Stimulated activated CD8-positive, alpha-beta memory T cell treated with anti-CD3 and anti-CD28 coated beads, Interleukin-4, amount 100 ng/mL, for 24 hours (primary cell): ENCODE measurements at regions not wholly inside any gene's neighbourhood (a gene's known extent, or its start where the extent isn't known, plus 50 kb on each side); places are given as distances from the start of the nearest gene placed in this dataset.
"Not testable (repeated sequence)": the region's sequence is repeated elsewhere in the genome, so short reads cannot be mapped to it uniquely, and the experiment has no call there.

ENCODE experiments used
- DNase-seq: peaks from one replicate; pipeline ENCODE4 v3.0.0-alpha.2; 2020; ENCODE audit warnings: low read depth

- no peak for DNase-seq
Observed at GRCh38 chr6:150739711-150740349, 125.7 kb upstream of the MTHFD1L start.

GRCh38 chr6:150740453-150740852 lies 125.0 kb upstream of the MTHFD1L start:
- DNase-seq: no peak

GRCh38 chr6:150741633-150742200 lies 123.8 kb upstream of the MTHFD1L start:
- DNase-seq: no peak

- no peak for DNase-seq
Observed at GRCh38 chr6:150744522-150745260, 120.8 kb upstream of the MTHFD1L start.

GRCh38 chr6:150745896-150746295 lies 119.6 kb upstream of the MTHFD1L start:
- no peak for DNase-seq

GRCh38 chr6:150747155-150747554 lies 118.3 kb upstream of the MTHFD1L start:
- DNase-seq: no peak

- no peak for DNase-seq
Observed at GRCh38 chr6:150749091-150749670, 116.3 kb upstream of the MTHFD1L start.

GRCh38 chr6:150751296-150751695 lies 114.2 kb upstream of the MTHFD1L start:
- no peak for DNase-seq

- DNase-seq: no peak
Observed at GRCh38 chr6:150752409-150752808, 113.1 kb upstream of the MTHFD1L start.

GRCh38 chr6:150753371-150754064 lies 112.0 kb upstream of the MTHFD1L start:
- no peak for DNase-seq

GRCh38 chr6:150755042-150755441 lies 110.5 kb upstream of the MTHFD1L start:
- no peak for DNase-seq

GRCh38 chr6:150755524-150755923 lies 110.0 kb upstream of the MTHFD1L start:
- DNase-seq: no peak

GRCh38 chr6:150756173-150756572 lies 109.3 kb upstream of the MTHFD1L start:
- DNase-seq: no peak

GRCh38 chr6:150757807-150758206 lies 107.7 kb upstream of the MTHFD1L start:
- not testable (repeated sequence) for DNase-seq

- no peak for DNase-seq
Observed at GRCh38 chr6:150759483-150759882, 106.0 kb upstream of the MTHFD1L start.

GRCh38 chr6:150761771-150762170 lies 103.7 kb upstream of the MTHFD1L start:
- no peak for DNase-seq

- DNase-seq: no peak
Observed at GRCh38 chr6:150764334-150765066, 101.0 kb upstream of the MTHFD1L start.

- DNase-seq: no peak
Observed at GRCh38 chr6:150765067-150765764, 100.3 kb upstream of the MTHFD1L start.

GRCh38 chr6:150766201-150766997 lies 99.1 kb upstream of the MTHFD1L start:
- no peak for DNase-seq

GRCh38 chr6:150767161-150767560 lies 98.3 kb upstream of the MTHFD1L start:
- DNase-seq: no peak
